HG03045 (cell line): ENCODE measurements at regions not wholly inside any gene's neighbourhood (a gene's known extent, or its start where the extent isn't known, plus 50 kb on each side); places are given as distances from the start of the nearest gene placed in this dataset.

Source experiments
- ATAC-seq: cut with Tn5 transposase; IDR thresholded peaks from one replicate; pipeline ENCODE4 v1.9.1; 2021; ENCODE audit warnings: mild to moderate bottlenecking, moderate library complexity; ENCODE audit not compliant: unreplicated experiment

- no peak for ATAC-seq
Observed at GRCh38 chr4:13133700-13134099, 350.4 kb downstream of the RAB28 start.

DNA sequence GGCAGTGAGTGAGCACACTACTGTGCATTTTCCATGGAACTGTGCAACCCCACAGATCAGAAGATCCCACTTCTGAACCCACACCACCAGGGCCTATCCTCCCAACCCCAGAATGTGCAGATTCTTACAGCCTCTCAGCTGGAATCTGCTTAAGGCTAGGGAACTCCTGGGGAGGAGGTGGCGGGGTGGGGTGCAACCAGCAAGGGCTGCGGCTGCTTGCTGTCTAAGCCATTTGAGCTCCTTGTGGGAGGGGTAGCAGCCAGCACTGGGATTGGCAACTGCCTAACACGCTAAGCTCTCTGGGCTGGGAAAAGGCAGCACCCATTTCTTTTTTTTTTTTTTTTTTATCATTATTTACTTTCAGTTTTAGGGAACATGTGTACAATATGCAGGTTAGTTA is 353.3 kb downstream of the RAB28 start:
- ATAC-seq = no peak

- ATAC-seq = no peak
Observed at GRCh38 chr4:13129095-13129494, 355.0 kb downstream of the RAB28 start.

DNA sequence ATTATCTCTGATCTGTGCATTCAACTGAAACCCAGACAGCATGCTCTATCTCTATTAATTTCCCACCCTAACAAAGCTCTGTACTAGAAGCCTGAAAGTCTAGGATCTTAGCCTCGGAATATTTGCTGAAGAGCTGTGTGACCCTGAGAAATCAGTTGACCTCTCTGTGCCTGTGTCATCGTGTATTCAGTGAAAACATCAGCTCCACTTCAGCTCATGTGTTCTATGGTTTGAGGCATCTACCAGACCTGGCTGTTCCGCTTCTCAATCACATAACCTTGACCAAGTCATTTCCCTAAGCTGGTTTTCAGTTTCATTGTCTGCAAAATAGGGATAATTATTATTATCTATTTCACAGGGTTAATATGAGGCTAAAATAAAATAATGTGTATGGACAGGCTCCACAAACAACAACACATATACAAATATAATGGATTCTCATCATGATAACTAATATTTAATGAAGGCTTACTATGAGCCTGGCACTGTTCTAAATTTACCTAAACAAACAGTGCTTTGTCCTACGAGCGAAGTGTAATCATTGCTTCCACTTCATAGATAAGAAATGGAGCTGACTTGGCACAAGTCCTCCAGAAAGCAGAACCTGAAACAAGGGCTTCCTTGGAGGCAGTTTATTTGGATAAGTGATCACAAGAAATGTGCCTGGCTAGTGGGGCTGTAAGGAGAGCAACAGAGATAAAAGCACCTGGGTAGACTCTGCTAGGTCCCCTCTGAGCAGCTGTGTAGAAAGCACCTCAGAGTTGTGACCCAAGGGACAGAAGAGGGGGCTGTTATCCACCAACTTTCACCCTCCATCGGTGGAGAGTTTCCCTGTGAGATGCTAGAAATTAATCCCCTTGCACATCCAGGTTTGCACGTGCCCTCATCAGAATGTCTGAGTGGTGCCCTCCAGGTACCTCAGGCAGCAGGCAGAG is 356.9 kb downstream of the RAB28 start:
- ATAC-seq = no peak

- no peak for ATAC-seq
Observed at GRCh38 chr4:13118633-13119032, 365.5 kb downstream of the RAB28 start.

GRCh38 chr4:13117185-13117584 is 367.0 kb downstream of the RAB28 start:
- ATAC-seq = no peak

DNA sequence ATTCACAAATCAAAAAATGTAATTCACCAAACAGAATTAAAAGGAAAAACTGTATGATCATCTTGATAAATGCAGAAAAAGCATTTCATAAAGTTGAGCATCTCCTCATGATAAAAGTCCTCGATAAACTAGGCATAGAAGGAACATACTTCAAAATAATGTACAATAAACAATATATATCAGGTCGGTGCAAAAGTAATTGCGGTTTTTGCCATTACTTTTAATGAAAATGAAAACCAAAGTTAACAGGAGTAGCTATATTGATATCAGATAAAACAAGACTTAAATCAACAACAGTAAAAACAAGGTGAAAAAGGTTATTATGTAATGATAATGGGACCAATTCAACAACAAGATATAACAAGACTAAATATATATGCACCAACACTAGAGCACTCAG is 372.1 kb downstream of the RAB28 start:
- no peak for ATAC-seq

DNA sequence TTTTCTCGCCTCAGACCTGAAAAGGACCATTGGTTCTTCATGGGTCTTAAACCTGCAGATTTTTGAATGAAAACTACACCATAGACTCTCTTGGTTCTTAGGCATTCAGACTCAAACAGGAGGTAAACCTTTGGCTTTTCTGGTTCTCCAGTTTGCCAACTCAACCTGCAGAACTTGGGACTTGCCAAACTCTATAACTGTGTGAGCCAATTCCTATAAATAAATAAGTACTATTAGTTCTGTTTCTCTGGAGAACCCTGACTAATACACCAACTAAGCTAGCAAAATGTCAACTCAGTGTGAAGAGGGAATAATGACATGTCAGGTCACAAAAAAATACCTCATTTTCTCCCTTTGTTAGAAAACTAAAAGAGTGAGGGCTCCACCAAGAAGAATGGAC is 374.6 kb downstream of the RAB28 start:
- no peak for ATAC-seq

DNA sequence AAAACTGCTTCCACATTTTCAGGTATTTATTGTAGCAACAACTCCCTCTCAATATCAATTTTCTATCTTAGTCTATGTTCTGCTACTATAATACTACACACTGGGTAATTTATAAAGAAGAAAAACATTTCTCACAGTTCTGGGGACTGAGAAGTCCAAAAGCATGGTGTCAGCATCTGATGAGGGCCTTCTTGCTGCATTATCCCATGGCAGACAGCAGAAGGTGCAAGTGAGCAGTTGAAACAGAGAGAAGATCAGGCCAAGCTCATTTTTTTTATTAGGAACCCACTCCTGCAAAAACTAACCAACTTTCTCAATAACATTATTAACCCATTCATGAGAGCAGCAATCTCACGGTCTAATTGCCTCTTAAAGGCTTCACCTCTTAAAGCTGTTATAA is 376.0 kb downstream of the RAB28 start:
- no peak for ATAC-seq

GRCh38 chr4:13103382-13104015 is 380.6 kb downstream of the RAB28 start:
- ATAC-seq = no peak

DNA sequence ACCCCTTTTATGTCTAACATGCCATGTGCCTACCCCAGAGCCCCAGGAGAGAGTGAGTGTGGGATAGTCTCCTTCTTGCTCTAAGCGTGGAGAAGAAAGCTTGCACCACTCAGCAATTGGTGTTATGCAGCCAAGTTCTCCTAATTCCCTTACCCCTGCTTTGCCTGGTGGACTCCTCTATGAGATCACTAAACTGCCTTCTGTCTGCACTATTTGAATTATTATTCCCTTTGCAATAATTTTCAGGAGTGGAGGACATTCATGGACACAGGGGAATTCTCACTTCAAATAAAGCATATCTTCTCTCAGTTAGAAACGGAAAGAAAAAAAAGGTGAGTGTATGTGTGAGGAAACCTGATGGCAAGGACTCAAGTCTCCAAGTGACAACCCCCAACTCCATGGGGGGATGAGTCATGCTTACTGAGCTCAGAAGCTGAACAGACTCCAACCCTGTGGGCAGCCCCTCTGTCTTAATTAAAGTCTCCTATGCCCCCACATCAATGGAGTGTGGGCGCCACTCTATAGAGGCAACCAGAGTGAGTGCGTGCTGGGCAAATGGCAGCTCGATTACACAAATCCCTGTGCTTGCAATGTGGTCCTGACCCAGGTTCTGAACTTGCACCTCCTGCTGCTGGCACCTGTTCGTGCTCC is 381.9 kb downstream of the RAB28 start:
- no peak for ATAC-seq

GRCh38 chr4:13097971-13098370 is 386.2 kb downstream of the RAB28 start:
- no peak for ATAC-seq

DNA sequence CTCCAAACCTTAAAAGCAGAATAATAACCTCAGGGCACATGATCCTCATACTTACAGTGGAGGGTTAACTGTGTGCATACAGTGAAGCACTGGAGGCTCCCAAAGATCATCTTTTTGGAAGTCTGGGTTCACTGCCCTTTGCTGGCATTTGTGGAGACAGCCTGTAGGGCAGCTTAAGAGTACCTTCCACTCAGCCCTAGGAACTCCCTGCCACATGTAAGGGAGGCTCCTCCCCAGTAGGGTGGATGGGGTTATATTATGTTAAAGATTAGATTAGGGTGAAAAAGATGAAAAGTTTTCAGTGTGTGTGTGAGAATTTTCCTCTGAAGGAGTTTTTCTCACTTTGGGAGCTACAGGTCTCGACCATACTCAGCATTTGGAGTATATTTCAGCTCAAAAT is 388.4 kb downstream of the RAB28 start:
- no peak for ATAC-seq

DNA sequence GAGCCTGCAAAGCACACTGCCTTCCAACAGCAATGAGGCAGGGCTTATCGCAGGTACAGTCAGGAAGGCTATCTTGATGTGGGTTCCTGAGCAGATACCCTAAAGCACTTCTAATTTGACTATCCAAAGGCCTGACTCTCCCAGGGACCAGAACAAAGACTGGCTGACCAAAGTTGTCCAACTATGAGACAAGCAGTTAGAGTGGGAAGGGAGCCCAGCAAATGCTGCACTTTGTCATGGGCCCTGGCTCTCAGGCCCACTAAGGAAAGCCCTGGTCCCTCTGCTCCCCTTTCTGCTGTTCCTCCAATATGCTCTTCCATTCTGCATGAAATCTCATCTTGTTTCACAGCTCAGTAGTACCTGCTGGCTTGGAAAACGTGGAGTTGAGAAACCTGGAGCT is 391.0 kb downstream of the RAB28 start:
- no peak for ATAC-seq

- no peak for ATAC-seq
Observed at GRCh38 chr4:13092702-13093101, 391.4 kb downstream of the RAB28 start.

DNA sequence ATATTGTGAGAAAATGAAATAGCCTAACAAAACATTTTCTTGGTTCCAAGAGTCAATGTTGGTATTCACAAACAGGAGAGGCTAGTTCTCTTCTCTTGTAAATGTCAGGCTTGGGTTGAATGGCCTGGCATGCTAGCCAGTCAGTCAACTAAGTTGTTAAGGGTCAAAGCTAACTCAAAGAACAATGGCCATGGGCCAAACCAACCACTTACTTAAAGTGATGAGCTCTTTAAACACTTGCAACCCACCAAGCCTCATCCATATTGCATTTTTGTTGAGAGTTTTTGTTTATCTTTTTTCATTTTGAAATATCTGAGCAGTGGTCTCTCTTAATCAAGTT is 394.5 kb downstream of the RAB28 start:
- no peak for ATAC-seq

- no peak for ATAC-seq
Observed at GRCh38 chr4:13088726-13089658, 395.1 kb downstream of the RAB28 start.

DNA sequence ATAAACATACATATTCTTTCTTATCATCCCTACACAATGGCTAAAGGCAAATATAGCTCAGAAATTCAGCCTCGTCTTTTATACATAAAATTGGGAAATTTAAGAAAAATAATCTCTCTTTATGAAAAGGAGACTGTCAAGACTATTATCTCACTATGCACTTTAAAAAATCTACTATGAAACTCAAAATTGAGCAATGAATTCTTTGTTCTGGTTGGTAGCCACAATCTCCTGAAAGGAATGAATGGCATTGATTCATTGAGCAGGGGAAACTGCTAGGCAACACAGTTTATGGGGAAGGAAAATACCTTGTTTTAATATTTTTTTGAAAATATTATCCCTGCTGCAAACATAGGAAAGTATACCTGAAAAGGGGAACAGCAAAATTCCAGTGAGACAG is 397.1 kb downstream of the RAB28 start:
- no peak for ATAC-seq

DNA sequence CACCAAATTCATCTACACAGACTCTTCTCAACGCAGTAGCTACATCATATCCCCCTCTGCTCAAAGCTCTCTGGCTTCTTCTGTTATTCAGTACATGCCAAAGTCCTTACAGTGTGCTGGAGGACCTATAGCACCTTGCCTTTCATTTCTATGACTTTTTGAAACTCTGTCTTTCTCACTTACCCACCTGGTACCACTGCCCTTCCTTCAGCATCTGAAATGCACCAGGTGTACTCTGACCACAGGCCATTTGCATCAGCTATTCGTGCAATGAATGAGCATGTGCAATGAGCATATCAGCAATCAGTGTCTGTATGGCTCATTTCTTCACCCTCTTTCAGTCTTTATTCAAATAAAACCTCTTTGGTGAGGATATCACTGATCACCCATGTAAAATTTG is 399.9 kb downstream of the RAB28 start:
- ATAC-seq = no peak

GRCh38 chr4:13081830-13082229 is 402.3 kb downstream of the RAB28 start:
- ATAC-seq = no peak

DNA sequence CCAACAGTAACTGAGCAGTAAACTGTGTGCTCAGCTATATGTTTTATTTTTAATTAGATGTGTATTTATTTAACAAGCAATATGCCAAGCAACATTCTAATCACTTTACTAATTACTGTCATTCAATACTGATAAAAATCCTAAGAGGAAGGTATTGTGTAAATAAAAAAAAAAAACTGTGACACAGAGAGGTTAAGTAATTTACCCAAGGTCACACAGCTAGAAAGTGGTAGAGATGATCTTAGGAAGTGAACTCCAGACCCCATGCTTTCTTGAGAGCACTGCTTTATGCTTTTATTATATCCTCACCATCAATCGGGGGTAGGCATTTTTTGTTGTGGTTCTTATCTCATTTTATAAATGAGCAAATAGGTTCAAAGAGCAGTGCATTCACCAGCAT is 417.1 kb downstream of the RAB28 start:
- ATAC-seq = no peak
